Neural cell (in vitro differentiated cells): ENCODE measurements at regions not wholly inside any gene's neighbourhood (a gene's known extent, or its start where the extent isn't known, plus 50 kb on each side); places are given as distances from the start of the nearest gene placed in this dataset.

Source experiments
- H2AFZ ChIP-seq: fragments of 200-600, 300-800 bp; sonication (generic), shearing (Covaris generic); 2 replicates; pipeline ENCODE4 v1.6.0; 2014; ENCODE audit warnings: low read depth, mild to moderate bottlenecking, antibody characterized with exemption, low read length, moderate library complexity
- H3F3A ChIP-seq: fragments of 200-600 bp; shearing (Covaris generic); 2 replicates; pipeline ENCODE4 v1.6.1; 2016; ENCODE audit warnings: mild to moderate bottlenecking, moderate library complexity, mixed read lengths, antibody characterized with exemption, low read length; ENCODE audit not compliant: insufficient read depth, poor library complexity, severe bottlenecking
- H3K27ac ChIP-seq: fragments of 200-600, 300-800 bp; sonication (generic), shearing (Covaris generic); 2 replicates; pipeline ENCODE4 v1.5.1; 2014; ENCODE audit warnings: mild to moderate bottlenecking, low read length, moderate library complexity
- H3K27me3 ChIP-seq: fragments of 300-800, 200-600 bp; sonication (generic), shearing (Covaris generic); 2 replicates; pipeline ENCODE4 v1.6.0; 2014; ENCODE audit warnings: mild to moderate bottlenecking, low read depth, low read length, moderate library complexity; ENCODE audit not compliant: insufficient read depth
- H3K36me3 ChIP-seq: fragments of 300-800, 200-600 bp; sonication (generic), shearing (Covaris generic); 2 replicates; pipeline ENCODE4 v1.5.1; 2014; ENCODE audit warnings: mild to moderate bottlenecking, antibody characterized with exemption, low read length, moderate library complexity; ENCODE audit not compliant: insufficient read depth
- H3K4me2 ChIP-seq: fragments of 300-800, 200-600 bp; sonication (generic), shearing (Covaris generic); 2 replicates; pipeline ENCODE4 v1.6.0; 2014; ENCODE audit warnings: mild to moderate bottlenecking, low read length
- H3K4me3 ChIP-seq: fragments of 300-800, 200-600 bp; sonication (generic), shearing (Covaris generic); 2 replicates; pipeline ENCODE4 v1.5.1; 2014; ENCODE audit warnings: mild to moderate bottlenecking, low read length, moderate library complexity
- H3K79me2 ChIP-seq: fragments of 200-600 bp; shearing (Covaris generic); replicated peaks from 2 replicates; pipeline ENCODE4 v1.6.0; 2014; ENCODE audit warnings: mild to moderate bottlenecking, low read length, moderate library complexity; ENCODE audit not compliant: insufficient read depth
- H3K9ac ChIP-seq: fragments of 300-800, 200-600 bp; sonication (generic), shearing (Covaris generic); 2 replicates; pipeline ENCODE4 v1.6.1; 2016; ENCODE audit warnings: mild to moderate bottlenecking, low read length, mixed read lengths
- H3K9me2 ChIP-seq: fragments of 200-600 bp; shearing (Covaris generic); 2 replicates; pipeline ENCODE4 v1.6.1; 2016; ENCODE audit warnings: mild to moderate bottlenecking, low read length, mixed read lengths; ENCODE audit not compliant: insufficient read depth
- H3K9me3 ChIP-seq: fragments of 200-600, 300-800 bp; sonication (generic), shearing (Covaris generic); 2 replicates; pipeline ENCODE4 v1.6.1; 2016; ENCODE audit warnings: mild to moderate bottlenecking, mixed run types, low read length, moderate library complexity, mixed read lengths
- H4K20me1 ChIP-seq: fragments of 200-600 bp; shearing (Covaris generic); 2 replicates; pipeline ENCODE4 v1.6.1; 2016; ENCODE audit warnings: mild to moderate bottlenecking, mixed run types; ENCODE audit not compliant: insufficient read depth
- CTCF ChIP-seq: fragments of 450-650 bp; IDR thresholded peaks from 2 replicates; pipeline ENCODE4 v1.5.1; 2014; ENCODE audit warnings: antibody characterized with exemption, mild to moderate bottlenecking, moderate library complexity; ENCODE audit not compliant: poor library complexity, severe bottlenecking
- EP300 ChIP-seq: fragments of 450-650 bp; conservative IDR thresholded peaks from 2 replicates; pipeline ENCODE4 v1.6.1; 2014; ENCODE audit warnings: antibody characterized with exemption, mild to moderate bottlenecking, moderate library complexity; ENCODE audit not compliant: poor library complexity, severe bottlenecking
- EZH2 ChIP-seq: fragments of 200-600, 300-800 bp; shearing (Covaris generic), sonication (generic); IDR thresholded peaks from 2 replicates; pipeline ENCODE4 v1.6.1; 2014; ENCODE audit warnings: antibody characterized with exemption, low read length, borderline replicate concordance, mild to moderate bottlenecking; ENCODE audit not compliant: insufficient read depth, poor library complexity, severe bottlenecking
- MXI1 ChIP-seq: fragments of 450-650 bp; conservative IDR thresholded peaks from 2 replicates; pipeline ENCODE4 v1.6.1; 2014; ENCODE audit warnings: antibody characterized with exemption, mild to moderate bottlenecking; ENCODE audit not compliant: poor library complexity, severe bottlenecking
- RAD21 ChIP-seq: fragments of 450-650 bp; conservative IDR thresholded peaks from 2 replicates; pipeline ENCODE4 v1.6.1; 2014; ENCODE audit warnings: antibody characterized with exemption, mild to moderate bottlenecking, moderate library complexity
- SMC3 ChIP-seq: fragments of 450-650 bp; conservative IDR thresholded peaks from 2 replicates; pipeline ENCODE4 v1.6.1; 2014; ENCODE audit warnings: antibody characterized with exemption, mild to moderate bottlenecking, moderate library complexity; ENCODE audit not compliant: poor library complexity
- TAF1 ChIP-seq: IDR thresholded peaks from 2 replicates; pipeline ENCODE4 v1.6.1; 2012; ENCODE audit warnings: low read depth

DNA sequence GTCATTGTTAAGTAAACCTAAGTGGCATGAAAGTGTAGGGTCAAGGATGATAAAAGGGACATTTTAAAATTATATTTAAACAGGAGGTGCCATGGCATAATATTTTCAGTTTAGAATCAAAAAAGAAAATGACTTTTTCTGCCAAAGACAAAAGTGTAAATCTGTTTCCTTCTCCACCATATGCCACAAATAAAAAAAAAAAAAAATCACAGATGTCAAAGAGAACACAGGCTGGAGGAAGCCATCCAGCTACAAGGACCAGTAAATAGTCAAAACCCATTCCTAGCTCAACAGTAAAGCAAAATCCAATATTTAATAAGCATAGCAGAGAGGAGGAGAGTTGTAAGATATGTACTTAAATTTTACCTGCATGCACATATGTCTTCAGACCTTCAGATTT is 321.3 kb upstream of the TMEM229A start:
- Histone ChIP-seq H3K4me2 (no peak overlapping the region), H3K9me2 (no peaks in the 10 kb centered on the region), H3K9me3 (no peaks in the 10 kb centered on the region), H4K20me1 (no peaks in the 10 kb centered on the region), H3K27me3 (no peaks in the 10 kb centered on the region), H2AFZ (no peak overlapping the region), H3K79me2 (no peaks in the 10 kb centered on the region), H3K27ac (no peak overlapping the region), H3K36me3 (no peaks in the 10 kb centered on the region), H3K4me3 (no peak overlapping the region), H3F3A (no peaks in the 10 kb centered on the region), H3K9ac (no peak overlapping the region)
- TF ChIP-seq RAD21 (no peak), CTCF (no peak), EP300 (no peak)

DNA sequence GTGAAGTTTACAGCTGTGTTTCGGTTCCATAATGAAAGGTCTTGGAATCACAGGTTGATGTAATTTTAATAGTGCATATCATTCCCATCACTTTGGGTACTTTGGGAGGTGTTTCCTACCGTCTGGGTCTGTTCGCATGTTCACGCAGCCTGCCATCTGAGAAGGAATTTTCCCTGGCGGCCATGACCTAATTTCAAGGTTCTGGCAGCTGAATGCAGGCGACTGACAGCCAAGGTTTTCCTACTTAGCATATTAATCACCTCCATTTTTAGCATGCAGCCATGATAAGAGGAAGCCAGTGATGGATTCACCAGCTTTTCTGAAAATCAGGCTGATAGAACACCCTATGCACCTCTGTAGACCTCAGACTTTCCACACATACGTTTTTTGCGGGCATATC is 319.1 kb upstream of the TMEM229A start:
- H3K9me3 ChIP-seq, result no peaks in the 10 kb centered on the region
- no peaks in the 10 kb centered on the region for H3K36me3 ChIP-seq
- no peak overlapping the region for H3K4me3 ChIP-seq
- no peaks in the 10 kb centered on the region for H3K9me2 ChIP-seq
- H3K27me3 ChIP-seq, result no peaks in the 10 kb centered on the region
- no peaks in the 10 kb centered on the region for H4K20me1 ChIP-seq
- H2AFZ ChIP-seq, result no peak overlapping the region
- no peaks in the 10 kb centered on the region for H3F3A ChIP-seq
- H3K9ac ChIP-seq, result no peak overlapping the region
- no peaks in the 10 kb centered on the region for H3K79me2 ChIP-seq
- no peak overlapping the region for H3K27ac ChIP-seq
- no peak overlapping the region for H3K4me2 ChIP-seq
- no peak for TF ChIP-seq EZH2
- no peak for TF ChIP-seq EP300
- no peak for TF ChIP-seq TAF1

- Histone ChIP-seq H3K9ac (no peak overlapping the region), H3K27ac (no peak overlapping the region), H3K36me3 (no peaks in the 10 kb centered on the region), H3K9me3 (no peaks in the 10 kb centered on the region), H3F3A (no peaks in the 10 kb centered on the region), H3K9me2 (no peaks in the 10 kb centered on the region), H4K20me1 (no peaks in the 10 kb centered on the region), H3K79me2 (no peaks in the 10 kb centered on the region), H3K27me3 (no peaks in the 10 kb centered on the region), H3K4me3 (no peak overlapping the region), H2AFZ (no peak overlapping the region), H3K4me2 (no peak overlapping the region)
- TF ChIP-seq SMC3, result no peak
- no peak for TF ChIP-seq MXI1
- no peak for TF ChIP-seq CTCF
- no peak for TF ChIP-seq RAD21
- TF ChIP-seq EZH2, result no peak
- TF ChIP-seq EP300, result no peak
Observed at GRCh38 chr7:124349443-124349842, 316.6 kb upstream of the TMEM229A start.
